ENCODE measurements at regions not wholly inside any gene's neighbourhood (a gene's known extent, or its start where the extent isn't known, plus 50 kb on each side); places are given as distances from the start of the nearest gene placed in this dataset.

DNA sequence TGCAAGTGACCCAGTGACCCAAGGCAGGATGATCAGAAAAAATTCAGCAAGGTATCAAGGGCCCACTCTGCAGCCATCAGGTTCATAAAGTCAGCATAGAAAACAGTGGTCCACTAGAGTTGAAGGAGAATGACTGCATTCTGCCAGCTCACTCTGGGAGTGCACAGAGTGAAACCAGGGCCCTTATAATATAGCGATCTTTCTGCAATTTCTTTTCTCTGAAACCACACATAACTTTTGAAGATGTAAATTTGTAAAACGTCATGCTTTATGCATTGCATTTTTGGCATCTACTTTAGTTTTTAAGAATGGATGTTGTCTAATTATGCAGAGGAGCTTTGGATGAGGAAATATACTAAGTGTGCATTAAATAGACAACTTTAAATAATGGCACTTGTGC, 225.0 kb upstream of the SMIM21 start:
- DNase-seq: no peak

DNA sequence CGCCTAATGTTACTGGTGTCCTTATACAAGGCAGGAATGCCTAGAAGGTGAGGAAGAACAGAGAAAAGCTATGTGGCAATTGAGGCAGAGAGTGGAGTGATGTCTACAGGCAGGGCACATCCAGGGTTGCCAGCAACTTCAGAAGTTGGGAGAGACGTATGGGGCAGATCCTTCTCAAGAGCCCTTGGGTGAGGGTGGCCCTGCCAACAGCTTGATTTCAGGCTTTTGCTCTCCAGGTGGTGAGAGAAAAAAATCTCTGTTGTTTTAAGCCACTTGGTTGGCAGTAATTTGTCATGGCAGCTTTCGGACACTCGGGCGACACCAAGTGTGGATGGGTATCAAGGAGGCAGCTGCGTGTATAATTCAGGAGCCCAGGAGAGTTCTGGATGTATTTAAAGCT, 217.4 kb upstream of the SMIM21 start:
- DNase-seq: no peak

DNA sequence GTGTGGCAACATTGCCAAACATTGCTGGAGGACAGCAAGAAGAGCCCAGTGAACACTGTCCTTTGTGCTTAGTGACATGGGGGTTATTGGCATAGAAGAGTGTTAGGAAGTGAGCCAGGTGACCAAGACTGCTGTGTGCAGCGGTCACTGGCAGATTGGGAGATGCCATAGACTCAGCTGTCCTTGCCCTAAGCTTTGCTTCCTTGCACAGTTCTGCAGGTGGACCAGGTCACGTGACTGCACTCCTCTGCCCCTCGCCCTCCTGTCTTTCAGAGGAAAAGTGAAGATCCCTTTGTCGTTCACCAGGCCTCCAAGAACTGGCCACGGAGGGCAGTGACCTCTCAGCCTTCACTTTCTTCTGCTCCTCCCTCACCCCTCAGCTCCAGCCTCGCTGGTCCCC, 215.6 kb upstream of the SMIM21 start:
- no peak for DNase-seq

DNA sequence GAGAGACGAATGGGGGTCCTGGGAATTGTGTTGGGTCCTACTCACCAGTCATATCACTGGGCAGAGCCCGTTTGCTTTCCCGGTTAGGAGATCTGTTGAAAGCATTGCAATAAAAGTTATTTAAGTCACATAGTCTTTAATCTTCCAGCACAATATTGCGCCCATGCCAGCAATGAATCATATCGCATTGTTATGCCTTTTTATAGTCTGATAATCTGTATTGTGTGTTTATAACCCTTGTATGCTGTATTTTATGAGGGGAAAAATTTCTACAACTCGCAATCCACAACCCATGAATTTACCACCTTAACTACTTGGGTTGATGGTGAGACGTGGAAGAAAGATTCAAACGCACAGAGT, 211.9 kb upstream of the SMIM21 start:
- DNase-seq: no peak

DNA sequence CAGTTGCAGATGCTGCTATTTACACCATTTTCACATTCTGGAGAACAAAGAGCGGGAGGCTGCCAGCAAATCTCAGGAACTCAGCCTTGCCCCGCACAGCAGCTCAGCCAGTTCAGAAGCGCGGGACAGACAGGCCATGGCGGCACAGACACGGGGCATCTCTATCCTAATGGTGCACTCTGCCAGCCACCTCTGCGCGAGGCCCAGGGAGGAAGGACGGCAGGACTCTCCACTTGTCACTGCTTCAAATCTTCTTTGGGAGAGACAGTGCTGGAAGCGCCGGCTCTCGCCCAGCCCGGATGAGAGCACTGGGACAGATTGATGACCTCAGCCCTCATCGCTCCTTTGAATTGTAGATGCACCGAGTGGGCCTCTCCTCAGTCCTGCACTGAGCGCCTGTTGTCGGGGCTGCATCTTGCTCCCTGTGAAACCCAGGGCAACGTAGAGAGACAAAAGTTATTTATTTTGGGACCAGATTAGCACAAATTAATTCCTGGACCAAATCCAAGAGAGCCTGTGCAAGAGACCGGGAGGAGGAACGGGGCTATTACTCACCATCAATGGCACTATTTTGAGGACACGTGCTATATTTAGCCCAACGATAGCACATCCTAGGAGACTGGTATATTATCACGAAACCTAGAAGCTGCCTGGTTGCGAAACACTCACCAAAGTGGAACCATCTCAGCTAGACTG, 211.4 kb upstream of the SMIM21 start:
- no peak for DNase-seq

DNA sequence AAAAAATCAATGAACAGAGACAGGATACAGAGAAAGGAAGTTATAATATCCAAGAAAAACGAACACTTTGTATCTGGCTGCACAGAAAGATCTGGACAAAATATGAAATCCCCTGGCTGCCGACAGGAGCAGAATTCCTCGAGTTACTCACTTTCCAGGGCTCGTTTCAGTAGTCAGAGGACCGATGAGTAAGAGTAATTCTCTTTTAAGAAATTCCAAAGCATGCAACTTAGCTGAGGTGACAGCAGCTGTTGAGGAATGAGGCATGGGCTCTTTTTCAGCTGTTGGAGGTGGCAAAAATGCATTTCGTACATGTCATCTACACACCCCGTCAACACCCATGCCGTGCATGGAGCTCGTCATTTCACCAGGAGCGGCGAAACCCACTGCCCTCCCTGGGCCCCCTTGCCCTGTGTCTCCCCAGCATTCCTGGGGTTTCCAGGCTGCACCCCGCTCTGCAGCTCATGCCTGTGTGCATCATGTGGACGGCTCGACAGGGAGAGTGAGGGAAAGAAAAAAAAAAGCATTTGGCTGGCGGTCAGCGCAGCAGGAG, 210.8 kb upstream of the SMIM21 start:
- DNase-seq: no peak

DNA sequence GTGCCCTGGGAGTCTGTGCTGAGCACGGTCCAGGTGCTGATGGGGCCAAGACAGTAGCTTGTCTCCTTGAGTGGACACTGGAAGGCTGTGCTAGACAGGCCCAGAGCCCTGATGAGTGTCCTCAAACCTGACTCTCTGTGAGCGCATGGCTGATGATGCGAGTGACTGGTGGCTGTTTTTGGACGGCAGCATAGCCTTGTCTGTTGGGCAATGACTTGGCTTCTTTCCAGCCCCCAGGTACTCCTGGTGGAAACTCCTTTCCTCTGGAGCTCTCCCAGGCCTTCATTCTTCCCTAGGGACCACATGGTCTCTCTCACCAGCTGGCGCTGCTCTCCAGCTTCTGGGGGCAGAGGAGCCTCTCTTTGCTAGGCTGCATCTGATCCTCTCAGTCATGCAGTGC, 207.6 kb upstream of the SMIM21 start:
- no peak for DNase-seq

DNA sequence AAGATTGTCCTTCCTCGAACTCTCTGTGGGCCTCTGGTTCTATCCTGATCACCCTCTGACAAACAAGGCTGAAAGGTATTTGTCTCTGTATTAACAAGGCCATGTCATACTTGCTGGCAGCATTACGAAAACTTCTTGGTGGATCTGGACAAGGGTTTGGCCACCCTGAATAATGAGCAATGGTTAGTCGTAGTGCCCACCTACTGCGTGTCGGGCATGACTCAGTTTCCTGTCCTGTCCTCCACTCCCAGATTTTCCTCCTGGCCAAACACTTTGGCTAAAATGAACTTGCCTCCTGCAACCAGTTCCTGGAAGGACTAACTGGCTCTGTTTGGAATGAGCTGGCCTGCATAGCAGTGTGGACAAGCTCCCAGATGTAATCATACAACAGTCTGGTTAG, 198.5 kb upstream of the SMIM21 start:
- no peak for DNase-seq

DNA sequence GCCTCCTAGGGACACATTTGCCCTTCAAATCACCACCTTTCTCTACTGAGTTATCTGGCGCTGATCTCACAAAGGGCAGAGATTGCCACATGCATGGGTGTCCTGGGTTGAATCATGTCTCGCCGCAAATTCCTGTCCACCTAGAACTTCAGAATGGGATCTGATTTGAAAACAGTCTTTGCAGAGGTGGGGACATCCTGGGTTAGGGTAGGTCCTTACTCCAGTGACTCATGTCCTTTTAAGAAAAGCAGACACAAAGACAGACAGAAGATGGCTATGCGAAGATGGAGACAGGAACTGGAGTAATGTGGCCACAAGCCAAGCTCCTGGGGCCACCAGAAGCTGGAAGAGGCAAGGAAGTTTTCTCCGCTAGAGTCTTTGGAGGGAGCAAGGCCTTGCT, 197.4 kb upstream of the SMIM21 start:
- no peak for DNase-seq

DNA sequence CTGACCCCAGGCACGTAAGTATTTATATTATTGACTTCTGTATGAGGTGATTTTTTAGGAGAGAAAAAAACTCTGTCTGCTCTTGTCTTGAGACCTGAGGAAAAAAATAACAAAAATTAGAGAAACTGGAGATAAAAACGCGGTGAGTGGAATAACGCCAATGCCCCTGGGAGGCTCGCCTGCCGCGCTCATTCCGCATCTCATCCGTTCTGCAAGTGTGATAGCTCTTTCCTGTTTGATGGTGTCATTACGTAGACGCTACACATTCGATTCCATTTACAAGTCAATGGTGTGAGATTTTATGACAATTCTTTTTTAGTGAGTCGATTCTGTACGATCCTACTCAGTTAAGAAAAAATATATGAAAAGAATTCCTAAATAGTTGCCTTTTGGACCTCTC, 194.3 kb upstream of the SMIM21 start:
- no peak for DNase-seq

DNA sequence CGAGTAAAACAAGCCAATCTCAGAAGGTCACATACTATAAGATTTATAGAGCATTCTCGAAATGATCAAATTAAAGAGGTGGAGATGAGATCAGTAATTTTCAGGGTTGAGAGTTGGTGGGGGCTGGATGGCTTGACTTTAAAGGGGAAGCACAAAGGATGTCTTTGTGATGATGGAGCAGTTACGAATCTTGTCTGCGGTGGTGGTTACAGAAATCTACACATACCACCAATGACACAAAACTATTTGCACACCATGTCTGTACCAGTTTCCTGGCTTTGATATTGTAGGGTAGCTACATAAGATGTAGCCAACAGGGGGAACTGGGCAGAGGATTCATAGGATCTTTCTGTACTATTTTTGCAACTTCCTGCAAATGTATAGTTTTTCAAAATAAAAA, 190.6 kb upstream of the SMIM21 start:
- no peak for DNase-seq

DNA sequence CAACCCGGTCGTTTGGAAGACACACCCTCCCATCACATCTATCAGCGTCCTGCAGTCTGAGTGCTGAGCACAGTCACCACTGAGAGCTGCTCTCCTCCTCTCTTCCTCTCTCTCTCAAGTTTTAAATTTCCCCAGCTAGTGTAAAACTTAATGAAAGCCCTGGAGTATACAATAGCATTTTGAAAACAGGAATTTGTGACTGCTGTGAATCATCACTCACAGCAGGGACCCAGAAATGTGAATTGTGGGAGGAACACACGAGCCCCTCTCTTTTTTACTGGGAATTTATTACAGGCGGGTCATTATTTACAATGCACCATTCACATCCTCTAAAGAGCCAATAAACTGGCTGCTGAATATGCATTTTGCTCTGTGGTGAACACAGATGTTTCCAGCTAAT, 185.0 kb upstream of the SMIM21 start:
- DNase-seq: no peak

DNA sequence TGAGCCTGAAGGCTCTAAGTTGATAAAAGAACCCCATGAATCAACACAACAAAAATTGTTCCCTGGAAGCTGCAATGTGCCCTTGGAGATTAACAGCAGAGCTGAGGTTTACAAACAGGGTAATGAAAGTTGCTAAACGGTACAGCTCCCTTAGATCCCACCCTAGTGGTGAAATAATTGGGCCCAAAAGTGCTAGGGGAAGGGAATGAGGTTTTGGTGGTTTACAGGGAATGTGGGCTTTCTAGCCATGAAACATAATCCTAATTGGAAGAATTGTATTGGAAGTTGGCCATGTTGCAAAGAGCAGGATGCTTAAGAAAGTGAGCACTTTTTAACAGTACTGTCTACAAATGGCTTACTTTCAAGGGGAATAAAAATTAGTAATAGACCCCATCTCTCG, 180.2 kb upstream of the SMIM21 start:
- no peak for DNase-seq

DNA sequence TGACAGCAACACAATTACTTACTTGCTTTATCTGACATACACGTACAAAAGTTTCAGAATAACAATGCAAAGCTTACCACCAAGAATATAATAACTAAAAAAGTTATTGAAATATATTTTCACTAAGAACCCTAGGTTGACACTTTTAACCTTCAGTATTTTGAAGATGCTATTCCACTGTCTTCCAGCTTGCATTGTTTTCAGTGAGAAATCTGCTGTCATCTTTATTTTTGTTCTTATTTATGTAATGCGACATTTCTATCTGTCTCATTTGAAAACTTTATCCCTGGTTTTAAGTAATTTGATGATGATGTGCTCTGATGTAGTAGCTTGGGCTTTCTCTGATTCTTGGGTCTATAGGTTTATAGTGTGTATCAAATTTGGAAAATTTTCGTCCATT, 165.0 kb upstream of the SMIM21 start:
- DNase-seq: no peak

DNA sequence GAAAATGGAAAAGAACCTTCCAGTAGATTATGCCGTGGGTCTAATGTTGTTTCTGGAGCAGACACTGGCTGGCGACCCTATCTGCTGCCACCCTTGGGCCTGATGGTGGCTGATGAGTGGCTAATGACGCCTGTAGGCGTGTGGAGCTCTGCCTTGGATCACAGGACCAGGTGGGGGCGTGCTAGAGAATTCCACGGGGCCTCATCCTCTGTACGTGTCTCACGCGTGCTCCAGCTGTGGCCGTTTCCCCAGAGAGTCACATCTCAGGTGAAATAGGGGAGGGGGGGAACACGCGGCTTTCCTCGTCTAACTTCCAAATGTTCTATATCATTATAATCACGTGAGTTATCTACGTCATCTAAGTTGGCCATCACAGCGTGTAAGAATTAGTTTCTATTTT, 160.9 kb upstream of the SMIM21 start:
- no peak for DNase-seq

DNA sequence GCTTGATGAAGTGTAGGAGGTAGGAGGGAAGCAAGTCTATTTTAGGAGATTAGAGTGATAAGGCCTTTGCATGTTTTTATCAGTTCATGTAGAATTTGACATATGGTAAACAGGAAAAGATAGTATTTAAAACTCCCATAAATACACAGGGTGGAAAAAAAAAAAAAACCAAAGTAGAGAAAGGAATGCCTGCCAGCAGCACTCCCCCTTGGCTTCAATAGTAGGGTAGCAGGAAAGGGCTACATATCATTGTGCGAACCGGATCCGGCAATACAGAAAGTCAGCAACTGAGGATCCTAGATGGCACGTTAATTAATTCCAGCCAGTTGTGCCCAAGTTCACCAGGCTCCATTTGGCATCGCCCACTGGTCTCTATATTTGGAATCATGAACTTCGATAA, 159.6 kb upstream of the SMIM21 start:
- DNase-seq: no peak

DNA sequence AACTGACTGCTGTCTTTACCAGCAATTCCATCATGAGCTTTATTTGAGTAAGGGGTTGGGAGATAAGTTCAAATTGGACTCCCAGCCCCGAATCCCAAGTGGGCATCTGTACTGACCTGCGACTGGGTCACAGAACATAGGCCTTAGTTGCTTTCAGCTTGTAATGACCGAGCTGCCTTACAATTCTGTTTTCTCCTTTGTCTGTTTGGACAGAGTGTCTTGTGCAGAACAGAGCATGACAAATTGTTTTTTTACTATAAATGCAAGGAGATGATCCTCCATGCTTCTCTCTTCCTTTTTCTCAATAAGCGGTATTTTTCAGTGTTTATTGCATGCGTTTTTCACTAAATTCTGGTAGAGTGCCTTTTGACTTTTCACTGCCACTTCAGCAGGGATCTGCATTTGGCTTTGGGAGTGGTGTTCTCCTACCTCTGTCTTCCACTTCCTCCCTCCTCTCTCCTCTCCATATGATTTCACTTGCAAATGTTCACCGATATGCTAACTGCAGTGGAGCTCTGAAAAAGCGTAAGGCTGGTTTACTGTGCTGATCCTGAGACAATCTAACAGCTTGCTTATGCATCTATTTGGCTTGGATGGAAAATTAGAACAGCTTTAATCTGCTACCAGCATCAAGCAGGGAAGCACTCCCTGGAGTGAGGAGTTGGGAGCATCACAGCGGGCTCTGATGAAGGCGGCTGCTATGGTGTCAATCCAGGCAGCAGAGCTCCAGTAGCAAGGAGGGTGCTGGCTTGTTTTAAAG, 158.8 kb upstream of the SMIM21 start:
- DNase-seq: no peak

DNA sequence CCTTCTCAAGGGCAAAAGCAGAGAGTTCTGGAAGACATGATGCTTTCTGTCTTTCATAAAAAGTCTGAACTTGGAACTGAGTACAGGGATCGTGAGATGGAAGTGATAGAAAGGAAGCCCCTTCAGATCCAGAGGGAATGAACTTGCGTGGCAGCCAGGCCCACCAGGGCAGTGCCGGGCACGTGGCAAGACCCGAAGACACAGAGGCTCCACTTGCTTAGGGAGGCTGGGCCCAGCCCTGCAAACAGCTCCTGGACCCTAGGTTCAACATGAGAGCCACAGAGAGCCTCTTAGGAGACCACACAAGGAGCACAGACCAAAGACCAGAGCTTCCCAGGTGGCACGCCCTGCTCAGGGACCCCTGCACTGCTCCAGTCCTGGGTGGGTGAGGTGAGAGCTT, 155.4 kb upstream of the SMIM21 start:
- DNase-seq: no peak

DNA sequence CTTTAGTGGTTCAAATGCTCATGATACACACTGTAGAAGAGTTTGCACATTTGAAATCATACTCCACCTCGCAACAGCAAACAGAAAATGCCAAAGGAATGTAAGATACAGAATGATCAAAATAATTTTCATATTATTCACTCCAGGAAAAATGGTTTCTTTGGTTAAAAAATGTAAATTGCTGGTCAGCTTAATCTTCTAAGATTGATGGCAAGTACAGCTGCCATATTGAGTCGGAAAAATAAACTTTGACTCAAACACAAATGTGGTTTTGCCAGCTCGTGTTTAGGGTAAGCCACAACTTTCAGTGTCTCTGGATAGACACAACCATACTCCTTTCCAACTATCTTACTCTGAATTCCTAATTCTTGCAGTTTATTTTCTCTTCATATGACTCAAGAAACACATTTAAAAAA, 154.9 kb upstream of the SMIM21 start:
- no peak for DNase-seq

DNA sequence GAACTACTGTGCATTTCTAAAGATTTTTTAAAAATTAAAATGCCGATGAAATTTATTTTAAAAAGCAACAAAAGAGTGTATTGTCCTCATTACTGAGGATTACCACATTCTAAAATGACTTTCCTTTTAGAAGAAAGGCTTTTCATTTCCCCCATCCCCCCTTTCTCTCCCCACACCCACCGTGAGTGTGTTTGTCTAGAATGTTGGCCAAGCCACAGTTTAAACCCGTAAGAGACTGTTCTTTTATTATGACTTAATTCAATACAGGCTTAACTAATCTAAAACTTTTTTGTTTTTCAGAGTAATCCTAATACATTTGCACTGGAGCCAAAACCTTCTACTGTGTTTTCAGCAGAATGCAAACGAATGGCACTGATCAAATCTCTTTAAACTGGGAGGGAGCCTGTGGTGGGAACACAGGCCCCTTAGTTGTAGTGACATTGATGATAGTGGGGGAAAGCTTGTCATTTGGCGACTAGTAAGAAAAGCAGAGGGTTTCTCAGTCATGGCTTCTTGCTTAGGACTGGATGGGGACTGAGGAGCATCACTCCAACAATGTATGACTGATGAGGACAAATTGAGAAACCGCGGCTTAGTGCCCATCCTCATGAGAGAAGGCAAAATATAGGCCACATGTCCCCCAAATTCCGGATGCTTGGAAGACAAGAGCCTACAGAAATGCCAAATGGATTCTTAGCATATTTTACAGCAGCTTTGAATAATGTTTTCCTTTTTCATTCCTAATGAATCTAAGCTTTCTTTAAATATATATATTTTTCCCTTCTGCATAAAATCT, 154.0 kb upstream of the SMIM21 start:
- no peak for DNase-seq

DNA sequence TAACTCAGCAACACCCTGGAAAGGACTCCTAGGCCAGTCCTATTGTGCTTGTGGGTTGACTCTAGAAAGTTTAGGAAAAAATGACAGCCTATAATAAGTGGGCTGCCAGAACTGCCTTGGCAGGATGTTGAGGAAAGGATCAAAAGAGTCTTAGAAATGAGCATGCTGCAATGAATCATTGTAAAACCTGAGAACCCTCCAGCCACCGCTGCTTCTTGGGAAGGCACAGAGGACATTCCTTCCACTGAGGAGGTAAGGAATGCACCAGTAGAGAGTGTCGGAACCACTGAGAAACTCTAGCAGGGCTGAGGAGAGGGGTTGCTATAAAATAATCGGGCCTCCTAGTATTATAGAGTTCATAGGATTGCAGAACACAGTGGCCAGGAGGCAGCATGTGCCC, 146.7 kb upstream of the SMIM21 start:
- DNase-seq: no peak

DNA sequence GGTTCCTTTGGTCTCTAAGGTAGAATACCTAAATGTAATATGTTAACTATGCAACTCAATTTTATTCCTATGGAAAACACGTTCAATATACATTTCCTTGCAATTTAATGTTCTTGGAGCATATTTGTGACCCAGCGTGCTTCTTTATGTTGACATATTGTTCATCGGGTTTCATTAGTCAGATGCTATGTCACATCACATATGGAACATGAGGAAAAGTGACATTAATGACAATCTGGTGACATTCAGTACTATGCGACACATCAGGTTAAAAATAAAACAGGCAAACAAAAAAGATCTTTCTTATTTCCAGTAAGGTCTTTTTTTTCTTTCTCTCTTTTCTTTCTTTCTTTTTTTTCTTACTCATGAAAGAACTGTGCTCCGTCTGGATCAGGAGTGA, 135.6 kb upstream of the SMIM21 start:
- no peak for DNase-seq

DNA sequence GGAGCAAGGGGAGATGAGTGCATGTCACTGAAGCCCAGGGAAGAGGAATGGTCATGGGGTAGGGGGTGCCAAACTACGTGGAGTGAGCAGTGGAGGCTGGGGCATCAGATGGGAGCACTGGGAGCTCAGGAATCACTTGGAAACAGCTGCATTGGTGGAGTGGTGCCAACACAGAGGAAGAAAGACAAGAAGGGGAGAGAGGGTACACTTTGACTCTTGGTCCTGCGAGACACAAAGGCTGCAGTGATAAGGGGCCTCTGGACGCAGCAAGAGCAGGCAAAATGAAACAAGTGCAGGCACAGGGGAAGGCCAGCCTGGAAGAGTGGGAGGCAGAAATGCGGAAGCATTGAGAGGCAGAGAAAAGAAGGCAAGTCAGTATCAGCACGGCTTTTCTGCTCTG, 134.7 kb upstream of the SMIM21 start:
- DNase-seq: no peak

DNA sequence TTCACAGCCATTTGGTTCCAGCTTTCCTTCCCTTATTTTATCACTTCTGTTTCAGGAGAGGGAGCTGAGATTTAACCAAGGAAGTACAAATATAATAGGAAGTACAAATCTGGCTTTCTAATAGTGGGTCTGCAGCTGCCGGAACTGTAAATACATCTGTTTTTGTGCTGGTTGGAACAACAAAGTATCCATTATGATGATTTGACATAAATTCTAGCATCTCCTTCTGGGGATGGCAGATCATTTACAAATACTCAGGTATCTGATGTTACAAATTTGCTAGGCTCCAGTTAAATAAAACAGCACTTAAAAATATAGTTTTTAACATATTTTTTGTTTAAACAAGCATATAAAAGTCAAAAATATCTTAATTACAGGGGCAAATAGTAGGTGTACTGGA, 131.3 kb upstream of the SMIM21 start:
- DNase-seq: no peak

Measured in kidney glomerular epithelial cell (primary cell).